Activated CD4-positive, alpha-beta memory T cell treated with anti-CD3 and anti-CD28 coated beads for 36 hours (primary cell): ENCODE measurements at regions not wholly inside any gene's neighbourhood (a gene's known extent, or its start where the extent isn't known, plus 50 kb on each side); places are given as distances from the start of the nearest gene placed in this dataset.
"Not testable (repeated sequence)": the region's sequence is repeated elsewhere in the genome, so short reads cannot be mapped to it uniquely, and the experiment has no call there.

Experiments
- CTCF ChIA-PET: fragments of 350-600 bp; sonication (Branson Sonifier 250); formaldehyde crosslinking; loops from one replicate; lab custom pipeline; 2021; ENCODE audit warnings: antibody characterized with exemption, inconsistent platforms; lab: Charles Lee
- POLR2A ChIA-PET: fragments of 350-600 bp; sonication (Branson Sonifier 250); formaldehyde crosslinking; loops from one replicate; lab custom pipeline; 2021; ENCODE audit warnings: antibody characterized with exemption; lab: Charles Lee
- DNase-seq: peaks from one replicate; pipeline ENCODE4 v3.0.0-alpha.2; 2020
- H3K27ac Mint-ChIP-seq: one replicate; pipeline ENCODE4 v1.8.0; 2021; ENCODE audit warnings: mixed read lengths
- H3K27me3 Mint-ChIP-seq: one replicate; pipeline ENCODE4 v1.8.0; 2021; ENCODE audit warnings: mixed read lengths
- H3K36me3 Mint-ChIP-seq: one replicate; pipeline ENCODE4 v1.8.0; 2021; ENCODE audit warnings: mixed read lengths
- H3K4me1 Mint-ChIP-seq: one replicate; pipeline ENCODE4 v1.8.0; 2021; ENCODE audit warnings: low read depth, mixed read lengths
- H3K4me3 Mint-ChIP-seq: one replicate; pipeline ENCODE4 v1.8.0; 2021; ENCODE audit warnings: mild to moderate bottlenecking, mixed read lengths
- H3K9me3 Mint-ChIP-seq: one replicate; pipeline ENCODE4 v1.8.0; 2021; ENCODE audit warnings: mixed read lengths
- intact Hi-C: fragments of 100-400 bp; cut with micrococcal nuclease; formaldehyde crosslinking; loops from one replicate; pipeline ENCODE4 v1.15.1; 2023

GRCh38 chr16:32038783-32039496 lies 165.3 kb downstream of the ZNF267 start:
- H3K9me3 Mint-ChIP-seq, H3K4me1 Mint-ChIP-seq, H3K27me3 Mint-ChIP-seq, H3K4me3 Mint-ChIP-seq, CTCF ChIA-PET, intact Hi-C loops, H3K36me3 Mint-ChIP-seq, POLR2A ChIA-PET, H3K27ac Mint-ChIP-seq: not testable (repeated sequence)
- DNase-seq: peak; percentile 34

- H3K27me3 Mint-ChIP-seq, intact Hi-C loops, H3K4me3 Mint-ChIP-seq, H3K27ac Mint-ChIP-seq, DNase-seq, H3K4me1 Mint-ChIP-seq, H3K36me3 Mint-ChIP-seq, CTCF ChIA-PET, H3K9me3 Mint-ChIP-seq, POLR2A ChIA-PET: not testable (repeated sequence)
Measured at GRCh38 chr16:32039919-32040318, 166.3 kb downstream of the ZNF267 start.

- H3K4me1 Mint-ChIP-seq, H3K9me3 Mint-ChIP-seq, H3K4me3 Mint-ChIP-seq, POLR2A ChIA-PET, H3K36me3 Mint-ChIP-seq, intact Hi-C loops, H3K27ac Mint-ChIP-seq, H3K27me3 Mint-ChIP-seq, CTCF ChIA-PET: not testable (repeated sequence)
- DNase-seq: peak; percentile 41
Measured at GRCh38 chr16:32066016-32066651, 187.0 kb upstream of the TP53TG3D start.

- DNase-seq, intact Hi-C loops, H3K4me3 Mint-ChIP-seq, H3K9me3 Mint-ChIP-seq, POLR2A ChIA-PET, H3K27ac Mint-ChIP-seq, H3K27me3 Mint-ChIP-seq, H3K4me1 Mint-ChIP-seq, H3K36me3 Mint-ChIP-seq, CTCF ChIA-PET: not testable (repeated sequence)
Measured at GRCh38 chr16:32071586-32071985, 181.5 kb upstream of the TP53TG3D start.

- H3K27ac Mint-ChIP-seq, H3K27me3 Mint-ChIP-seq, H3K4me1 Mint-ChIP-seq, CTCF ChIA-PET, H3K36me3 Mint-ChIP-seq, DNase-seq, intact Hi-C loops, H3K4me3 Mint-ChIP-seq, H3K9me3 Mint-ChIP-seq, POLR2A ChIA-PET: not testable (repeated sequence)
Measured at GRCh38 chr16:32083891-32084290, 169.2 kb upstream of the TP53TG3D start.

- intact Hi-C loops, H3K9me3 Mint-ChIP-seq, H3K27ac Mint-ChIP-seq, DNase-seq, H3K4me3 Mint-ChIP-seq, H3K27me3 Mint-ChIP-seq, H3K4me1 Mint-ChIP-seq, POLR2A ChIA-PET, CTCF ChIA-PET, H3K36me3 Mint-ChIP-seq: not testable (repeated sequence)
Measured at GRCh38 chr16:32084656-32085401, 168.3 kb upstream of the TP53TG3D start.

- POLR2A ChIA-PET, H3K27ac Mint-ChIP-seq, intact Hi-C loops, H3K27me3 Mint-ChIP-seq, H3K36me3 Mint-ChIP-seq, CTCF ChIA-PET, H3K9me3 Mint-ChIP-seq, H3K4me1 Mint-ChIP-seq: not testable (repeated sequence)
- peak overlapping the region; percentile 29 for H3K4me3 Mint-ChIP-seq
- DNase-seq: peak; percentile 64
Measured at GRCh38 chr16:32085438-32086141, 167.5 kb upstream of the TP53TG3D start.

- H3K4me1 Mint-ChIP-seq, H3K27me3 Mint-ChIP-seq, H3K9me3 Mint-ChIP-seq, POLR2A ChIA-PET, intact Hi-C loops, H3K4me3 Mint-ChIP-seq, H3K36me3 Mint-ChIP-seq, H3K27ac Mint-ChIP-seq, CTCF ChIA-PET: not testable (repeated sequence)
- DNase-seq: peak; percentile 8
Measured at GRCh38 chr16:32115562-32115961, 137.5 kb upstream of the TP53TG3D start.

- no peak overlapping the region for H3K27ac Mint-ChIP-seq
- peak; percentile 8 for DNase-seq
- H3K36me3 Mint-ChIP-seq: no peaks in the 10 kb centered on the region
- peak overlapping the region; percentile 48 for H3K4me3 Mint-ChIP-seq
- intact Hi-C loops: no loop called here
- H3K9me3 Mint-ChIP-seq: no peaks in the 10 kb centered on the region
- no peaks in the 10 kb centered on the region for H3K4me1 Mint-ChIP-seq
- ChIA-PET CTCF (no interaction called here), POLR2A (no interaction called here)
- peaks cover 4% of the 10 kb centered on the region for H3K27me3 Mint-ChIP-seq
Measured at GRCh38 chr16:32116080-32116479, 137.0 kb upstream of the TP53TG3D start.

- intact Hi-C loops, CTCF ChIA-PET, H3K27me3 Mint-ChIP-seq, H3K4me1 Mint-ChIP-seq, H3K27ac Mint-ChIP-seq, H3K36me3 Mint-ChIP-seq, H3K9me3 Mint-ChIP-seq, DNase-seq, POLR2A ChIA-PET: not testable (repeated sequence)
- peak overlapping the region; percentile 48 for H3K4me3 Mint-ChIP-seq
Measured at GRCh38 chr16:32116533-32116932, 136.6 kb upstream of the TP53TG3D start.

- CTCF ChIA-PET, H3K9me3 Mint-ChIP-seq, H3K36me3 Mint-ChIP-seq, intact Hi-C loops, H3K27ac Mint-ChIP-seq, H3K4me3 Mint-ChIP-seq, DNase-seq, POLR2A ChIA-PET, H3K27me3 Mint-ChIP-seq, H3K4me1 Mint-ChIP-seq: not testable (repeated sequence)
Measured at GRCh38 chr16:32120372-32120771, 132.7 kb upstream of the TP53TG3D start.

- DNase-seq, H3K4me3 Mint-ChIP-seq, intact Hi-C loops, H3K9me3 Mint-ChIP-seq, H3K27ac Mint-ChIP-seq, H3K27me3 Mint-ChIP-seq, H3K36me3 Mint-ChIP-seq, H3K4me1 Mint-ChIP-seq, CTCF ChIA-PET, POLR2A ChIA-PET: not testable (repeated sequence)
Measured at GRCh38 chr16:32120779-32121178, 132.3 kb upstream of the TP53TG3D start.
